Endothelial cell of umbilical vein (primary cell): ENCODE measurements at regions not wholly inside any gene's neighbourhood (a gene's known extent, or its start where the extent isn't known, plus 50 kb on each side); places are given as distances from the start of the nearest gene placed in this dataset.

Experiments used
- BruUV-seq: library from RNA; stranded (reverse); fragments of 400-500 nt; replicated peaks from 2 replicates; lab custom pipeline; 2021; lab: Mats Ljungman, UMichigan
- CTCF ChIA-PET: fragments of 300-600, 350-600 bp; sonication (Branson Sonifier 250); formaldehyde crosslinking; loops from one replicate; lab custom pipeline; 2021; ENCODE audit warnings: antibody characterized with exemption, inconsistent platforms; lab: Charles Lee
- POLR2A ChIA-PET: fragments of 300-600, 350-600 bp; sonication (Branson Sonifier 250); formaldehyde crosslinking; loops from one replicate; lab custom pipeline; 2021; ENCODE audit warnings: antibody characterized with exemption, inconsistent platforms; lab: Charles Lee
- DNase-seq: peaks from one replicate; pipeline ENCODE4 v3.0.0-alpha.2; 2011; ENCODE audit warnings: low read depth, low spot score
- FAIRE-seq: peaks from 2 replicates; lab custom pipeline; 2011; peaks lifted over from hg19 to GRCh38; lab: Jason Lieb, UNC
- H2AFZ ChIP-seq: 2 replicates; pipeline ENCODE4 v1.6.0; 2012; ENCODE audit warnings: low read depth, low read length, control low read depth, inconsistent platforms
- H3K27ac ChIP-seq: 2 replicates; pipeline ENCODE4 v1.5.1; 2011; ENCODE audit warnings: low read depth, mild to moderate bottlenecking, control low read depth, low read length, moderate library complexity; ENCODE audit not compliant: insufficient read depth
- H3K27me3 ChIP-seq, 2 experiments: 2 replicates each; pipeline versions ENCODE4 v1.6.0 to v1.6.1; 2011; ENCODE audit warnings: low read length in 2 of 2, mixed read lengths in 1 of 2; ENCODE audit not compliant: control insufficient read depth in 2 of 2, insufficient read depth in 2 of 2
- H3K36me3 ChIP-seq, 2 experiments: 2 replicates in 1 of 2; 3 replicates in 1 of 2; pipeline ENCODE4 v1.5.1; 2011; ENCODE audit warnings: low read length in 2 of 2, mild to moderate bottlenecking in 1 of 2, moderate library complexity in 1 of 2; ENCODE audit not compliant: control insufficient read depth in 2 of 2, insufficient read depth in 2 of 2; ENCODE audit errors: extremely low read depth in 1 of 2
- H3K4me1 ChIP-seq: 3 replicates; pipeline ENCODE4 v1.5.1; 2011; ENCODE audit warnings: mild to moderate bottlenecking, low read length; ENCODE audit not compliant: control insufficient read depth, insufficient read depth; ENCODE audit errors: extremely low read depth
- H3K4me2 ChIP-seq: 2 replicates; pipeline ENCODE4 v1.6.1; 2011; ENCODE audit warnings: low read length, control low read depth, mixed read lengths; ENCODE audit not compliant: insufficient read depth
- H3K4me3 ChIP-seq, 3 experiments: fragments of 200-600 bp in 1 of 3; sonication (generic), shearing (Covaris generic) in 1 of 3; replicated peaks in 1 of 3; 2 replicates each; pipeline ENCODE4 v1.5.1; 2011 to 2016; ENCODE audit warnings: control low read depth in 3 of 3, low read length in 3 of 3, mild to moderate bottlenecking in 2 of 3, inconsistent platforms in 1 of 3, low read depth in 1 of 3, moderate library complexity in 1 of 3; ENCODE audit not compliant: insufficient read depth in 1 of 3
- H3K79me2 ChIP-seq: 2 replicates; pipeline ENCODE4 v1.6.0; 2012; ENCODE audit warnings: low read length, inconsistent platforms; ENCODE audit not compliant: control insufficient read depth, insufficient read depth
- H3K9ac ChIP-seq: replicated peaks from 2 replicates; pipeline ENCODE3; 2011; ENCODE audit warnings: low read length, control low read depth; ENCODE audit not compliant: insufficient read depth; ENCODE audit errors: extremely low read depth
- H3K9me1 ChIP-seq: replicated peaks from 3 replicates; pipeline ENCODE4 v1.6.0; 2011; ENCODE audit warnings: mild to moderate bottlenecking, low read length; ENCODE audit not compliant: control insufficient read depth, insufficient read depth; ENCODE audit errors: extremely low read depth
- H3K9me3 ChIP-seq: replicated peaks from 2 replicates; pipeline ENCODE4 v1.5.1; 2012; ENCODE audit warnings: low read length, inconsistent platforms; ENCODE audit not compliant: control insufficient read depth, insufficient read depth
- H4K20me1 ChIP-seq: replicated peaks from 2 replicates; pipeline ENCODE3; 2011; ENCODE audit warnings: mild to moderate bottlenecking, low read length; ENCODE audit not compliant: control insufficient read depth, insufficient read depth; ENCODE audit errors: extremely low read depth
- CTCF ChIP-seq, 2 donors: IDR thresholded peaks; 1 replicate in 1 of 2; 2 replicates in 1 of 2; pipeline ENCODE4 v1.5.1; 2011; ENCODE audit warnings: low read length in 2 of 2, mild to moderate bottlenecking in 2 of 2, moderate library complexity in 2 of 2, control low read depth in 1 of 2, inconsistent platforms in 1 of 2, low read depth in 1 of 2; ENCODE audit not compliant: insufficient read depth in 1 of 2; ENCODE audit errors: extremely low read depth in 1 of 2
- EZH2 ChIP-seq: IDR thresholded peaks from 2 replicates; pipeline ENCODE4 v1.6.1; 2012; ENCODE audit warnings: borderline replicate concordance, low read depth, mild to moderate bottlenecking, moderate library complexity, low read length, inconsistent platforms; ENCODE audit not compliant: severe bottlenecking
- FOS ChIP-seq: IDR thresholded peaks from 2 replicates; pipeline ENCODE4 v1.6.1; 2011; ENCODE audit warnings: mild to moderate bottlenecking, low read length, moderate library complexity, borderline replicate concordance; ENCODE audit not compliant: insufficient read depth
- GATA2 ChIP-seq: IDR thresholded peaks from 2 replicates; pipeline ENCODE4 v1.7.0; 2011; ENCODE audit warnings: low read depth, mild to moderate bottlenecking, moderate library complexity, mixed read lengths, low read length; ENCODE audit not compliant: insufficient read length, insufficient read depth
- JUN ChIP-seq: IDR thresholded peaks from 2 replicates; pipeline ENCODE4 v1.6.1; 2011; ENCODE audit warnings: borderline replicate concordance, low read depth; ENCODE audit not compliant: insufficient read length, insufficient read depth
- MAX ChIP-seq: IDR thresholded peaks from 2 replicates; pipeline ENCODE4 v1.6.1; 2011; ENCODE audit not compliant: insufficient read depth, insufficient read length
- MYC ChIP-seq: IDR thresholded peaks from one replicate; pipeline ENCODE4 v1.6.1; 2011; ENCODE audit warnings: mild to moderate bottlenecking, low read depth, low read length
- POLR2A ChIP-seq: IDR thresholded peaks from 2 replicates; pipeline ENCODE4 v1.6.1; 2012; ENCODE audit warnings: low read depth, mild to moderate bottlenecking, control low read depth, low read length
- POLR2AphosphoS5 ChIP-seq: IDR thresholded peaks from 2 replicates; pipeline ENCODE4 v1.6.1; 2012; ENCODE audit warnings: low read depth, mild to moderate bottlenecking, control low read depth, low read length, moderate library complexity; ENCODE audit not compliant: insufficient read depth
- dilution Hi-C: fragments of 300-500 bp; cut with MboI; formaldehyde crosslinking; loops from one replicate; pipeline ENCODE4 v1.15.0; 2019; ENCODE audit warnings: low sequenced_read_pairs; ENCODE audit not compliant: extremely low pct_ligation_motif_present
- intact Hi-C: fragments of 100-400 bp; cut with micrococcal nuclease; formaldehyde crosslinking; loops from one replicate; pipeline ENCODE4 v1.10.0; 2022

- TF ChIP-seq JUN (no peak), FOS (no peak), CTCF (IDR thresholded peaks at IDR 0.05; ENCODE audit: extremely low read depth in 1 of 2, insufficient read depth in 1 of 2, low read depth in 1 of 2, low read length in 2 of 2) (no peak), MYC (no peak), MAX (no peak), POLR2AphosphoS5 (no peak), EZH2 (no peak), GATA2 (no peak), POLR2A (no peak)
- no peaks in the 10 kb centered on the region for H3K36me3 ChIP-seq
- no peaks in the 10 kb centered on the region for H3K27me3 ChIP-seq
- DNase-seq (no peak), FAIRE-seq (no peak)
- no peaks in the 10 kb centered on the region for H3K9me3 ChIP-seq
- no peaks in the 10 kb centered on the region for H3K9me1 ChIP-seq
- H3K4me2 ChIP-seq, result no peak overlapping the region
- no peak overlapping the region for H3K4me3 ChIP-seq
- no peaks in the 10 kb centered on the region for H4K20me1 ChIP-seq
- ChIA-PET POLR2A (no interaction called here), CTCF (no interaction called here)
- H3K9ac ChIP-seq, result no peak overlapping the region
- BruUV-seq, result no TSS peak
- no peak overlapping the region for H3K27ac ChIP-seq
- intact Hi-C loops (no loop called here), dilution Hi-C loops (no loop called here)
- H2AFZ ChIP-seq, result no peak overlapping the region
- no peaks in the 10 kb centered on the region for H3K79me2 ChIP-seq
- H3K4me1 ChIP-seq, result no peaks in the 10 kb centered on the region
These were observed 104.4 kb upstream of the ESX1 start for GRCh38 chrX:104359124-104359523.
